ENCODE measurements at regions not wholly inside any gene's neighbourhood (a gene's known extent, or its start where the extent isn't known, plus 50 kb on each side); places are given as distances from the start of the nearest gene placed in this dataset.

- DNase-seq: no peak
- no peak for ATAC-seq
Observed at GRCh38 chr5:167945542-167946384, 345.7 kb upstream of the WWC1 start.

- ATAC-seq (no peak), DNase-seq (no peak)
Observed at GRCh38 chr5:167947306-167947705, 344.1 kb upstream of the WWC1 start.

- ATAC-seq: no peak
- no peak for DNase-seq
Observed at GRCh38 chr5:167948251-167948650, 343.2 kb upstream of the WWC1 start.

GRCh38 chr5:167949435-167949834 lies 342.0 kb upstream of the WWC1 start:
- ATAC-seq (no peak), DNase-seq (no peak)

- ATAC-seq (no peak), DNase-seq (no peak)
Observed at GRCh38 chr5:167950126-167950721, 341.2 kb upstream of the WWC1 start.

- no peak for DNase-seq
- ATAC-seq: no peak
Observed at GRCh38 chr5:167951116-167951515, 340.3 kb upstream of the WWC1 start.

GRCh38 chr5:167952278-167952995 lies 339.0 kb upstream of the WWC1 start:
- ATAC-seq: no peak

GRCh38 chr5:167953151-167953798 lies 338.2 kb upstream of the WWC1 start:
- no peak for DNase-seq
- no peak for ATAC-seq

More at GRCh38 chr5:167952278-167952995, 339.0 kb upstream of the WWC1 start:
- DNase-seq: no peak

- no peak for DNase-seq
- no peak for ATAC-seq
Observed at GRCh38 chr5:167961731-167962130, 329.7 kb upstream of the WWC1 start.

GRCh38 chr5:167964529-167964928 lies 326.9 kb upstream of the WWC1 start:
- no peak for ATAC-seq
- no peak for DNase-seq

GRCh38 chr5:167965710-167966109 lies 325.7 kb upstream of the WWC1 start:
- DNase-seq (no peak), ATAC-seq (no peak)

- no peak for ATAC-seq
- no peak for DNase-seq
Observed at GRCh38 chr5:167966979-167967378, 324.5 kb upstream of the WWC1 start.

- ATAC-seq: no peak
- DNase-seq: no peak
Observed at GRCh38 chr5:167967494-167968177, 323.8 kb upstream of the WWC1 start.

- DNase-seq (no peak), ATAC-seq (no peak)
Observed at GRCh38 chr5:167968837-167969236, 322.6 kb upstream of the WWC1 start.

- DNase-seq: no peak
- ATAC-seq: no peak
Observed at GRCh38 chr5:167969998-167970397, 321.4 kb upstream of the WWC1 start.

GRCh38 chr5:167971706-167972105 lies 319.7 kb upstream of the WWC1 start:
- DNase-seq (no peak), ATAC-seq (no peak)

- DNase-seq: no peak
- ATAC-seq: no peak
Observed at GRCh38 chr5:167973126-167973525, 318.3 kb upstream of the WWC1 start.

GRCh38 chr5:167984951-167985350 lies 306.5 kb upstream of the WWC1 start:
- no peak for ATAC-seq
- no peak for DNase-seq

- ATAC-seq: no peak
Observed at GRCh38 chr5:167985373-167985772, 306.1 kb upstream of the WWC1 start.

GRCh38 chr5:167987490-167988280 lies 303.8 kb upstream of the WWC1 start:
- DNase-seq (no peak), ATAC-seq (no peak)

More at GRCh38 chr5:167985373-167985772, 306.1 kb upstream of the WWC1 start:
- no peak for DNase-seq

- no peak for ATAC-seq
Observed at GRCh38 chr5:167992868-167993267, 298.6 kb upstream of the WWC1 start.

More at GRCh38 chr5:167992868-167993267, 298.6 kb upstream of the WWC1 start:
- DNase-seq: no peak
